GM10266 (cell line): ENCODE measurements at regions not wholly inside any gene's neighbourhood (a gene's known extent, or its start where the extent isn't known, plus 50 kb on each side); places are given as distances from the start of the nearest gene placed in this dataset.
"Not testable (repeated sequence)": the region's sequence is repeated elsewhere in the genome, so short reads cannot be mapped to it uniquely, and the experiment has no call there.

ENCODE experiments used
- DNase-seq: peaks from one replicate; pipeline ENCODE4 v3.0.0; 2012; ENCODE audit errors: extremely low spot score
- CTCF ChIP-seq: IDR thresholded peaks from 2 replicates; pipeline ENCODE4 v1.5.1; 2012; ENCODE audit warnings: mild to moderate bottlenecking, low read depth; ENCODE audit not compliant: control insufficient read depth, insufficient read depth; ENCODE audit errors: missing control alignments

GRCh38 chr6:74705451-74705850, 500.4 kb downstream of the COL12A1 start:
- DNase-seq: no peak
- no peak for TF ChIP-seq CTCF

DNA sequence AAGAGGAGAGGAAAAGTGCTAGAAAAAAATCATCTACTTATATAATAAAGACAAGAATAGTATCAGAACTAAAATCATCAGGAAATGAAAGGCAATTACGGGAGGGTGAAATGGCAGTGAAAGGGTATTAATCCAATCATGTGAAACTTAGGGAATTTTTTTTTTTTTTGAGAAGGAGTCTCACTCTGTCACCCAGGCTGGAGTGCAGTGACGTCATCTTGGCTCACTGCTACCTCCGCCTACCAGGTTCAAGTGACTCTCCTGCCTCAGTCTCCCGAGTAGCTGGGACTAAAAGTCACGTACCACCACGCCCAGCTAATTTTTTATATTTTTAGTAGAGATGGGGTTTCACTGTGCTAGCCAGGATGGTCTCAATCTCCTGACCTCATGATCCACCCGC, 501.3 kb downstream of the COL12A1 start:
- not testable (repeated sequence) for DNase-seq

GRCh38 chr6:74690365-74690764, 515.5 kb downstream of the COL12A1 start:
- no peak for TF ChIP-seq CTCF
- no peak for DNase-seq

DNA sequence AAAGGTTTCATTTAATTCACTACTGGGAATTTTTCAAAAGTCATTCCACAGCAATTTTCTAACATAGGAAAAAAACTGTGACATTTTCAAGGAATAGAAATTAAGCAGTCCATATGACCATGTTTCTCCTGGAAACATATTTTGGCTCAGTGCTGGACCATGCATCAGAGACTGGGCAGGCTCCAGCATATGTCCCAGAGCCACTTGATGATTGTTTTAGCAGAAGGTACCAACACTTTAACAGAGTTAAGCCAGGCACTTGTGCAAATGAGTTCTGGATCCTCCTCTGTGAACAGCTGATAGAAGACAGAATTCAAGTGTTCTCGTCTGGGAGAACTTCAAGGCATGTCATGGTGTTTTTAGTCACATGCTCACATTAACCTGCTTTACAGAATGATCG, 516.3 kb downstream of the COL12A1 start:
- DNase-seq: no peak
- no peak for TF ChIP-seq CTCF

DNA sequence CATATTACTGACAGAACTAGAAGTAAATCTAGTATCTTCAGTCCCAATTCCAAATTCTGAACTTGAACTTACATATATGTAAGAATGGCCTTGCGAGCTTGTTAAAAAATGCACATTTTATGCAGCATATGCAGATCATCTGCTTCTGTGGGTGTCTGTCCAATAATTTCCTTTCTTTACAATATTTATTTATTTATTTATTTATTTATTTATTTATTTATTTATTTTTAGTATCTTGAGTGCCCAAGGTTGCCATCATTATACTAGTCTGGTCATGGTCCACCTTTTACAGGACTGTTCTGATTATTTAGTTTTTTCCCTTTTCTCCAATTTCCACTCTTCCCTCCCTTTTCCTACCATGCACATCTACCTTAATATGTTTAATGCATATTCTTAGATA, 528.4 kb downstream of the COL12A1 start:
- TF ChIP-seq CTCF: no peak
- DNase-seq: no peak

- DNase-seq: no peak
Measured at GRCh38 chr6:74676906-74677305, 528.9 kb downstream of the COL12A1 start.

DNA sequence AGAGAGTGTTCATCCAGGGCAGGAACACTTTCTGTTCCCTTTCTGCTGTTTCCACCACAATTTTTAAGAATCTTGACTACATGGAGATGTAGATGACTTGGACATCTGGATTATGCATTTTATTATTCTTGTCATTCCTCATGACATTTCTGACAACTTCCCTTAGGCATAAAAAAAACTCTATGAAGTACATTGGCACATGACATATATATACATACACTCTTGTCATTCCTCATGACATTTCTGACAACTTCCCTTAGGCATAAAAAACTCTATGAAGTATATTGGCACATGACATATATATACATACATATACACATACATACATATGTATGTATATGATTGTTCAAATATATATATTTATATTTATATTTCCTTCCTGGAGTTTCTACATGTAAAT, 531.5 kb downstream of the COL12A1 start:
- no peak for TF ChIP-seq CTCF

More at GRCh38 chr6:74676906-74677305, 528.9 kb downstream of the COL12A1 start:
- no peak for TF ChIP-seq CTCF

DNA sequence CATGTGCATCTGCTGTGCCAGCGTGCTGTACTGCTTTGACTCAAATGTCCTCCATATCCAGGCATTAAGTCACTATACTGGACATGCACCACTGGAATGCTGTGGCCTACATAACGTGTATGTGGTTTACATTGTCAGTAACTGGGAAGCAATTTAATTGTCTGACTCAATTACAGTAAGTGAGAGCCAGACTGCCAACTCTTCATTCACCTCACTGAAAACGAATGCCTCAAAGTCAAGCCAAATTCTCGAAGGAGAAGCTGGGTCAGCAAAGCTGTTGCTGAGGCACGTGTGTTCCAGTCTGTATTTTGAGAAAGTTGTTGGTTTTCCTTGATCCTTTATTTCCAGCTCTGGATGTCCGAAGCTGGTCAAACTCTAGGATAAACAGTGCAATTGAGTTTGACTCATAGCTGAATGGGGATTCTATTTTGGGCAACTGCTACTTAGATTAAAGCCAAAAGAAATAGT, 534.3 kb downstream of the COL12A1 start:
- DNase-seq: no peak
- no peak for TF ChIP-seq CTCF

More for the DNA sequence above, 531.5 kb downstream of the COL12A1 start:
- DNase-seq: no peak
